CMK (cell line): ENCODE measurements at regions not wholly inside any gene's neighbourhood (a gene's known extent, or its start where the extent isn't known, plus 50 kb on each side); places are given as distances from the start of the nearest gene placed in this dataset.
A peak's percentile ranks its signal among the peaks of the same experiment; 100 is the strongest.

Source experiments
- DNase-seq: peaks from one replicate; pipeline ENCODE4 v3.0.0-alpha.2; 2010; ENCODE audit warnings: low read depth

DNA sequence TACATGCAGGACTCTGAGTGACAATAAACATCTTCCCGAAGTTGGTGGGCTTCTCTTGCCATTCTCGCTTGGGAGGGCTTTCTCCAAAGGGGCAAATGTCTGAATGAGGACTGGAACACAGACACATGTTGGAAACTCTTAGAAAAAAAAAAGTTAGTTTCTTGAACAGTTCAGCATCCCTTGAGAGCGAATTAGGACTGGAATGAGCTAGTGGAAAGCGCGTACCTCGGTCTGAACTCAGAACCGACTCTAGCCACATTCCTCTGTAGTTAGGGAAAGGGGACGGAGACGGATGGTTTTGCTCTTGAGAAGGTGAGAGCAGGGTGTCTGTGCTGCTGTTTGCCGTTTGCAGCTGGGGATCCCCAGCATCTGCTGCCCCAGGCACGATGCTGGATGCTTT lies 517.3 kb downstream of the TBC1D22A start:
- DNase-seq: no peak

GRCh38 chr22:47279337-47279736 lies 516.9 kb downstream of the TBC1D22A start:
- no peak for DNase-seq

- no peak for DNase-seq
These were observed 516.2 kb downstream of the TBC1D22A start for GRCh38 chr22:47278655-47279054.

DNA sequence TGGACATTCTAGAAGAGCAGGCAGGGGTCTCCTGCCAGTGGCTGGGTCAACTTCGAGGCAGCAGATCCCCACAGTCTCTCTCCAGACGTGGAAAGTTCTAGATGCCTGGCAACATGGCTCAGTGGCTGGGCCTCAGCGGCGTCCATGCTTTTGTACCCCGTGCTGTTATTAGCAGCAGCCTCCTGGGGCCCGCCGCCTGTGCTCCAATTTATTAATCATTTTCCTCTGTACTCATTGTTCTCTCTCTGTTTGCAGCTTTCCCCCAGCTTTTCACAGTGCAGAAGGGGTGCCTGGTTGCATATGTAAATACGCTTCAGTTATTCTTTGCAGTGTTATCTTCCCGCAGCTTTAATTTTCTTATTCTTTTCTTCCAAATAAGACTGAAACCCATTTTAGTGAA lies 515.1 kb downstream of the TBC1D22A start:
- DNase-seq: no peak

GRCh38 chr22:47276991-47277390 lies 514.5 kb downstream of the TBC1D22A start:
- DNase-seq: no peak

- no peak for DNase-seq
These were observed 514.0 kb downstream of the TBC1D22A start for GRCh38 chr22:47276450-47276820.

DNA sequence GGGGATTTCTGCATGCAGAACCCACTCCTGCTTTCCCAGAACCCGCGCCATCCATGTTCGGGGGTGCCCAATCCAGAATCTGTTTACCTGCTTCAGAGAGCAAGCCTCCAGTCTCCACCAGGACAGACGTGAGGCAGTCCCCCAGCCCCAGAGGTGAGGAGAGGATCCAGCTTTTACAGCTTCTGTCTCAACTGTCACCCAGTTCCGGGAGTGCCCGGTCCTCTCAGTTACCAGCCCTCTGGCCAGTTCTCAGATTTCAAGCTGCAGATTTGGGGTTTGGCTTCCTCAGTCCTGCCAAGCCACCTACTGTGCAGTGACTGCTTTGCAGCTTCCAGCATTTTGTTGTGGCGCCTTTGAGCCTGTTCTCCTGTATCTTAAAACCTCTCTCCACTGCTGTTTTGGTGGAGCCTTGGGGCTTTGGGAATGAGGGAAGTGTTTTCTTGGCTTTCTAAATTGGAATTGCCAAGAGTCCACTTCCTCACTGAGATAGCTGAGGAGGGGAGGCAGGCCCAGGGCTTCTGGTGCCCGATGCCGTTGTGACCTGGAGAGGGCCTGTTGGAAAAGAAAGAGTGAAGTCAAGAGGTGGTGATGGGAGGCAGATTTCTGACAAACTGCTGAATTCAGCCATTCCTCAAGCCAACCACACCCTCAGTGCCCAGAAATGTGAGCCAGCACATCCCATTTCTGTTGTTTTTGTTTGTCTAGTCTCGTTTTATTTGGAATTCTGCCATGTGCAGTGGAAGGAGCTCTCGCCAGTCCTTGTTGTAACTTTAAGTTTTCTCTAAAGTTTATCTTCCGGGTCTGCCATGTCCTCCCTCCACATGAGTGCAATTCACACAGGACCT lies 513.4 kb downstream of the TBC1D22A start:
- DNase-seq: no peak

DNA sequence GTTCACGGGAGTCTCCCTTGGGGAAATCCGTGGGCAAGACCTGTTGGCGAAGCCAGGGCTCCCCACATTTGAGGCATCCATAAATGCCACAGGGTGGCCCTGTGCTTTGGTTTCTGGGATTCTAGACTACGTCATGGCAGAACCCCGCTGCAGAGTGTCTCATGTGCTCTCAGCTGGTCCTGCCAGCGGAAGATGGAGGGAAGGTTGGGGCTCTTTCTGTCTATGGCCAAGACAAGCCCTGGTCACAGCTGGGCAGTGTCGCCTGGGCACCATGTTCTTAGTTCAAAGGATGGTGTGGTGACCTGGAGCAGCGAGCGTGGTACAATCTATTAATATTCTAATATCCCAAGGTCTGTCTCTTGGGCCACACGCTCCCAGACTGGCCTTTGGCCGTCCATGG lies 511.7 kb downstream of the TBC1D22A start:
- no peak for DNase-seq

DNA sequence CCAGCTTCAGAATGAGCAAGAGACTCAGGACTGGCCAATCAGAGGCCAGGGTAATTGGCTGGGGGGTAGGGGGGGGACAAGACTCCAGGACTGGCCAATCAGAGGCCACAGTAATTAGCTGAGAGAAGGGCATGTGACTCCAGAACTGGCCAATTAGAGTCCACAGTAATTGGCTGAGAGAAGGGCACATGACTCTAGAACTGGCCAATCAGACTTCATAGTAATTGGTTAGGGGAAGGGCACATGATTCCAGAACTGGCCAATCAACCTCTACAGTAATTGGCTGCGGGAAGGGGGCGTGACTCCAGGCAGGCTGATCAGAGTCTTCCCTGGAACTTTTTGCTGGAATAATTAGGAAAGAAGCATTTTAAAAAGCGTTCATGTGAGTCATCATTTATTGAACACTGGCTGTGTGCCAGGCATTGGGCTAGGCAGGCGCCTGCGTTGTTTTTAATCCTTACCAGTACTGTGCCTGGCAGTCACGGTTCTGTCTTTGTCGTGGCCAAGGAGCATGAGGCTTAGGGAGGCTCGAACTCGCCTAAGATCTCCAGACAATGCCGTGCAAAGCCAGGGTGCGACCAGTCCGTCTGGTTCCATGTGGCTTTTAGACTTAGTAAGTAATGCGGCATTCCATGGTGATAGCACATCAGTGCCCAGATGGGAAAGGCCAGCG lies 508.1 kb downstream of the TBC1D22A start:
- DNase-seq: no peak

- DNase-seq: no peak
These were observed 507.2 kb downstream of the TBC1D22A start for GRCh38 chr22:47269516-47270088.

- no peak for DNase-seq
These were observed 505.2 kb downstream of the TBC1D22A start for GRCh38 chr22:47267513-47268282.

DNA sequence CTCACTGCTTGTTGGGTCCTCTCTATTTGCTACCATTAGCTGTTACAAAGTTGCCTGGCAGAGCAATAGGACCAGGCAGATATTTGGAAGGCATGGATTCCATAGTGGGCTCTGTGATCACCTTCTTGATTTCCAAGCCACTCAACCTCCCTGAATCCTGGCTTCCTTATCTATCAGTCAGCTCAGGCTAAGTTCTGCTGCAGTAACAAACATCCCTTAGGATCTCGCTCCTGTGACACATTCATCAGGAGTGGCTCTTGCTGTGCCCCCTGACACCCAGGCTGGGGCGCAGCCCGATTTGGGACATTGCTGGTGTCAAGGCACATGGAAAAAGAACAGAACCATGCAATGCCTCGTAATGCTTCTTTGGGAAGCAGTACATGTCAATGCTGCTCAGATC lies 503.9 kb downstream of the TBC1D22A start:
- DNase-seq: no peak

GRCh38 chr22:47260551-47260950 lies 498.1 kb downstream of the TBC1D22A start:
- DNase-seq: no peak

DNA sequence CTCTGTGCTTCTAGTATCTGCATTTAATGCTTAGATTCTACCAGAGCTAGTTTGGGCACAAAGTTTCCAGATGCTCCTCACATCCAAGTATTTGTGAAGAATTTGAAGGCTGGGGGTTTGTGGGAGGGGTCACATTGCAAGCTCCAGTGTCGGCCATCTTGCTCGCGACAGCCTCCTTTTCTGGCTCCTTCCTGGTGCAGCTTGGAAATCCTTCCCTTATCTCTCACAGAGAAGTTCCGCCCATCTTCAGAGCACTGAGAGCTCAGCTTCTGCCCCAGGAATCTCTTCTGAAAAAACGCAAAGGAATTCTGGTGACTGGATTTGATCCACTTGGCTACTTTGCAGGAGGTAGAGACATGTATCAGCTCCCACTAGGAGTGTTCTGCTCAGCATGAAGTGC lies 497.5 kb downstream of the TBC1D22A start:
- peak; percentile 4 for DNase-seq

DNA sequence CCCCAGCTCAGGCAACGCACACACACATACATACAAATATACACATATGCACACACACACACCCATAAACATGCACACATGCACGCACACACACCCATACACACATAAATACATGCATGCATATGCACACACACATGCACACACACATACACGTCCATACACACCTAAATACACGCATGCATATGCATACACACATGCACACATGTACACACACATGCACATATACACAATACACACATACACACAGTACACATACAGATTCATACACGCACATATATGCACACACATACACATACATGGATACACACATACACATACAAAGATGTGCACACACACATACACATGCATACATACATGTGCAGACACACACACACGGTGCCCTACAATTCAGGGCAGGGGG lies 496.6 kb downstream of the TBC1D22A start:
- DNase-seq: no peak

DNA sequence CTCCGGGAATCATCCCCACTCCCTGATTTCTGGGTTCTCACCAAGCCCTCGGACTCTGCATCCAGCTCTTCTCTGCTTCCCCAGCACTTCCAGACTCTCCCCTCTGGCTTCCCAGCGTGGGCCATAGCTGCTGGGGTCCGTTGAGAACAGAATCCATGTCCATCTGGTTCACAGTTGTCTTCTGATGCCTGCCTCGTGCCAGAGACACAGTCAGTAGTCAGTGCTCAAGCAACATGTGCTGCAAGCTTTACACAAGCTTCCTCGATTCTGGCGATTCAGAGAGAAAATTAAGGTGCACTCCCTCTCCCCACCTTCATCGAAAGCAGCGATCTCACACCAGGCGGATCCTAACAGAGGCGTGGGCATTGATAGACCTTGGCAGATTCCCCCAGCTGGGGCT lies 495.5 kb downstream of the TBC1D22A start:
- DNase-seq: no peak

- no peak for DNase-seq
These were observed 495.1 kb downstream of the TBC1D22A start for GRCh38 chr22:47257566-47257965.

DNA sequence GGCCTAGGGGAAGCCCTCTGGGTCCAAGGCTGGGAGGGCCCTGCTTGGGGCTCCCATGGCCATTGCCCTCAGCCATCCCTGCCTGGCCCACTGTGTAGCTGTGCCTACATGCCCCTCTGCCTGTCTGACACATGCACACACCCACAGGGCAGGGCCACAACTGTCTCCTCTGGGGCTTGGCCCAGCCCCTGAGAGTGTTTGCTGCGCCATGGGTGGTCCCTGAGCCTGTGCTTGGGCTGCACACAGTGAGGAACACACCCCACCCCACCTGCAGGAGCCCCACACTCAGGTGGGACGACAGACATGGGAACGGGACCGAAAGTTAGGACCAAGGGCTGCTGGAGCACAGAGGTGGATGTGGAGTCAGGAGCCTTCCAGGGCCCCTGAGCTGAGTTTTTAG lies 489.5 kb downstream of the TBC1D22A start:
- DNase-seq: no peak

DNA sequence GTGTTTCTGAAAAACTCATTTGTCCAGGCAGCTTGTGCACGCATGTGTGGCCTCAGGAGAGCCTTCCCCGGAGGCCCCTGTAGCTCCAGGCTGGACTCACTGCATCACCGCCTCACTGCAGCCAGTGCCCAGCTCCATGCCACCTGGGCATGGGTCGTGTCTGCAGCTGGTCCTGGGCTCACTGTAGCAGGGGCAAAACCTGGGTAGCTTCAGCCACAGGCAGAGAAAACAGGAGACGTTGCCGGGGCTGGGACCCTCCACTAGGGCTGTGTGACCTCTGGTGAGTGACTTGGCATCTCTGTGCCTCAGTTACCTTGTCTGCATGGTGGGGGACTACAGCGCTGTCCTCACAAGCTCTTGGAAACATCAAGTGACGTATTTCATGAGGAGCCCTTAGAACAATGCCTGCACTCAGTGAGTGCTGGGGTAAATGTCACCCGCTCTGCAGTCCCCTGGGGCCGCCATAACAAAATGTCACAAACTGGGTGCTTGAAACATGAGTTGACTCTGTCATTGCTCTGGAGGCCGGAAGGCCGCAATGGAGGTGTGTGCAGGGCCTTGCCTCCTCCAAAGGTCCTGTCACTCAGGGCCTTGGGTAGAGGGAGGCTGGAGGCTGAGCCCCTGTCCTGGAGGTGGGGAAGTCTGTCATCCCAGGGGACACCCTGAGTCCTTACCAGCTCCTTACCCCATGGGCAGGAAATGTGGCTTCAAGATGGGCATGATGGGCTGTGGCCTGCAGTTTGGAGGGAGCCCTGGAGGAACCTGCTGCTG lies 488.7 kb downstream of the TBC1D22A start:
- DNase-seq: no peak

DNA sequence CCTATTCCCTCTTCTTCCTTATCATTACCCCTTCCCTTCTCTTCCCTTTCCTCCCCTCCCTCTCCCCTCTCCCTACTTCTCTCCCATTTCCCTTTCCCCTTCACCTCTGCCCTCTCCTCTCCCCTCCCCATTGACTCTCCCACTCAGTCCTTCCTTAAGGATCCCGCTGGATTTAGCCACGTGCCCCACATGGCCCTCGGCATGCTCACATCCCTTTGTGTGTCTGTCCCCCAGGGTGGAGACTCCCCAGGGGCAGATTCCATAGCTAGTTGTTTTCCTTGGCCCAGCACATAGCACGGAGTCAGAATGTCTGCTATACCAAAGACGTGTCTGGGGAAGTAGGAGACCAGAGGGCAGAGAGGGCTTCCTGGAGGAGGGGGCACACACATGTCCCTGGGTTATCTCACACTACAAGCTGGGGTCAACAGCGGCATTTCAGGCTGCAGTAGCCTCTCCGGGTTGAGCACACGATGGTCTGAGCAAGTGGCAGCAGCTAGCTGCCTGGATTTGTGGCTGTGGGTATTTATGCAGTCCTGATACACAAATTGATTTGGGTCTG lies 487.0 kb downstream of the TBC1D22A start:
- no peak for DNase-seq

DNA sequence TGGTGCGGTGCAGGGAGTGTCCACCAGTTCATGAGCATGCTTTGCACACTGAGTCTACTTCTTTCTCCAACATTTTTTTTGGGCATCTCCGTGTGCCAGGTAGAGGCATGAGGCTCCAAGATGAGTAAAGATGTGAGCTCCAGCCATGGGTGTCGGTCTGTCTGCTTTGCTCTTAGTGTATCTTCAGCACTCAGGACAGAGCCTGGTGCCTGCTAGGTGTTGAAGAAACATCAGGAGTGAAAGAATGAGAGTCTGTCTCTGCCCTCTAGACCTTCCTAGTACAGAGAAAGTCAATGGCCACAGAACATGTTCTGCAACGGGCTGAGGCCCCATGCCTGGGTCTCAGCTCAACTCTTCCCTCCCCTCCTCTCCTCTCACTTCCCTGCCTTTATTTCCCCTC lies 486.5 kb downstream of the TBC1D22A start:
- DNase-seq: no peak
